Activated CD4-positive, alpha-beta memory T cell treated with anti-CD3 and anti-CD28 coated beads for 36 hours (primary cell): ENCODE measurements at regions not wholly inside any gene's neighbourhood (a gene's known extent, or its start where the extent isn't known, plus 50 kb on each side); places are given as distances from the start of the nearest gene placed in this dataset.
"Not testable (repeated sequence)": the region's sequence is repeated elsewhere in the genome, so short reads cannot be mapped to it uniquely, and the experiment has no call there.

Experiments
- CTCF ChIA-PET: fragments of 350-600 bp; sonication (Branson Sonifier 250); formaldehyde crosslinking; loops from one replicate; lab custom pipeline; 2021; ENCODE audit warnings: antibody characterized with exemption, inconsistent platforms; lab: Charles Lee
- POLR2A ChIA-PET: fragments of 350-600 bp; sonication (Branson Sonifier 250); formaldehyde crosslinking; loops from one replicate; lab custom pipeline; 2021; ENCODE audit warnings: antibody characterized with exemption; lab: Charles Lee
- DNase-seq: peaks from one replicate; pipeline ENCODE4 v3.0.0-alpha.2; 2020
- H3K27ac Mint-ChIP-seq: one replicate; pipeline ENCODE4 v1.8.0; 2021; ENCODE audit warnings: mixed read lengths
- H3K27me3 Mint-ChIP-seq: one replicate; pipeline ENCODE4 v1.8.0; 2021; ENCODE audit warnings: mixed read lengths
- H3K36me3 Mint-ChIP-seq: one replicate; pipeline ENCODE4 v1.8.0; 2021; ENCODE audit warnings: mixed read lengths
- H3K4me1 Mint-ChIP-seq: one replicate; pipeline ENCODE4 v1.8.0; 2021; ENCODE audit warnings: low read depth, mixed read lengths
- H3K4me3 Mint-ChIP-seq: one replicate; pipeline ENCODE4 v1.8.0; 2021; ENCODE audit warnings: mild to moderate bottlenecking, mixed read lengths
- H3K9me3 Mint-ChIP-seq: one replicate; pipeline ENCODE4 v1.8.0; 2021; ENCODE audit warnings: mixed read lengths
- intact Hi-C: fragments of 100-400 bp; cut with micrococcal nuclease; formaldehyde crosslinking; loops from one replicate; pipeline ENCODE4 v1.15.1; 2023

DNA sequence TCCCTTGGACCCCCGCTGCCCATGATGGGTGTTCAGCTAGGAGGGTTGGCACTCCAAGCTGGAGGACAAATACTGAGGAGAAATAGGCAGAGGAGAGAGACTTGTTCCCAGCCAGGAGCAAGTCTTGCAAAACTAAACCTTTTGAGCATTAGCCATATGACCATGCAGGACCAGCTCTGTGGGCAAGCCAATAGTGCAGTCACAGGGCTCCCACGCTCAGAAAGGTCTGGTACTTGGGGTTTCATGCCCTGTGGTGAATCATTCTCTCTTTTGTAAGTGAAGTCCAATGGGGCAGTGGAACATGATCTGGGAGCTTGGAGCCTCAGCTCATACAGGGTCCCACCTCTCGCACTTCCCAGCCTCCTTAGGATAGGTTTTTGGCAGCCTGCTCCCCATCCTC lies 300.9 kb downstream of the BCOR start:
- Mint-ChIP-seq H3K9me3 (no peaks in the 10 kb centered on the region), H3K4me1 (no peaks in the 10 kb centered on the region), H3K4me3 (no peak overlapping the region), H3K27ac (no peak overlapping the region), H3K36me3 (no peaks in the 10 kb centered on the region), H3K27me3 (no peaks in the 10 kb centered on the region)
- no peak for DNase-seq
- POLR2A ChIA-PET, result no interaction called here
- CTCF ChIA-PET, result interaction anchor here (0.6 kb wide), 1 partner anchor 383 kb away, joined by 3 read pairs; no protein-coding TSS in a partner anchor
- intact Hi-C loops, result no loop called here

DNA sequence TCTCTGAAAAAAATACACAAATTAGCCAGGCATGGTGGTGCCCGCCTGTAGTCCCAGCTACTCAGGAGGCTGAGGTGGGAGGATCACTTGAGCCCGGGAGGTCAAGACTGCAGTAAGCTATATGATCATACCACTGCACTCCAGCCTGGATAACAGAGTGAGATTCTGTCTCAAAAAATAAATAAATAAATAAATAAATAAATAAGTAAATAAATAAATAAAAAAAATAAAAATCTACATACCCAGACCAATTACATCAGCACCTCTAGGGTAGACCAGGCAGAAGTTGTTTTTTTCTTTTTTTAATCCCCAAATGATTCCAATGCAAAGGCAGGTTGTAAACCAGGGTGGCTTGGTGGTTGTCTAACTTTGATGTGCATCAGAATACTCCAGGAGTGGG lies 299.3 kb downstream of the BCOR start:
- H3K4me3 Mint-ChIP-seq, H3K36me3 Mint-ChIP-seq, POLR2A ChIA-PET, H3K9me3 Mint-ChIP-seq, H3K27ac Mint-ChIP-seq, DNase-seq, CTCF ChIA-PET, H3K4me1 Mint-ChIP-seq, H3K27me3 Mint-ChIP-seq, intact Hi-C loops: not testable (repeated sequence)

DNA sequence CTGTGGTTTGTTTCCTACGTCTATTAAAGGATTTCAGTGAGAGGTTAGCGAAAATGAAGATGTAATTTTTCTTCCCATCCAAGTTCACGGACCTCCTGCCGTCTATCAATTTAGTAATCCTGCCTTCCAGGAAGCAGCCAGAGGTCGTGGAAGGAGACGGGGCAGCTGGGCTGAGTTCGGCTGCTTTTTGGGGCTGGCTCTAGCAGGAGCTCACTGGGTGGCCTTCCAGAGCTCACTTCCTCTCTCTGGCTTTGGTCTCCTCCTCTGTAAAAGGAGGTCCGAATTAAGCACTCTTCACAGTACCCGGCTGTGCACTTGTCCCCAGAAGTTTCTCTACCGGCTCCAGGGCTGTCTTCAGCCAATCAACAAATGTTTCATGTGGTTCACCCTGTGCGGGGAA lies 295.4 kb downstream of the BCOR start:
- CTCF ChIA-PET, result no interaction called here
- POLR2A ChIA-PET, result no interaction called here
- intact Hi-C loops, result no loop called here
- no peak for DNase-seq
- Mint-ChIP-seq H3K4me3 (no peak overlapping the region), H3K27me3 (no peaks in the 10 kb centered on the region), H3K4me1 (peaks cover 4% of the 10 kb centered on the region), H3K9me3 (no peaks in the 10 kb centered on the region), H3K27ac (no peak overlapping the region), H3K36me3 (no peaks in the 10 kb centered on the region)

DNA sequence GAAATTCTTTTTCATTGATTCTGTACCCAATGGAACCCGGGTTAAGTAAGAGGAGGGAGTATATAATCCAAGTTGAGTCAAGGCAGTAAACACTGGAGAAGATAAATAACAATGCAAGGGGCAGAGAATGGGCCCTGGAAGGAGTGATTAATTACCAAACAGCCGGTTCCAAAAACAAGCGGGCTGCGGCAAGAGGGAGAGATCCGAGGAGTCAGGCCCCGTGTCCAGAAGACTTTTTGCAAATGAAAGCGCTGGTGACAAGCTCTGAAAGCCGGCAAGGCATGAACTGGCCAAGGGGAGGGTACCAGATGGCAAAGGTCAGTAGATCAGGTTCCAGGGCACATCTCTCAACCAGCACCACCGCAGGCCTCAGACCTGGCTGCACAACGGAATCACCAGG lies 294.9 kb downstream of the BCOR start:
- POLR2A ChIA-PET, result no interaction called here
- intact Hi-C loops, result no loop called here
- H3K9me3 Mint-ChIP-seq, result no peaks in the 10 kb centered on the region
- no peak overlapping the region for H3K4me3 Mint-ChIP-seq
- no peak for DNase-seq
- H3K27me3 Mint-ChIP-seq, result no peaks in the 10 kb centered on the region
- no peak overlapping the region for H3K27ac Mint-ChIP-seq
- CTCF ChIA-PET, result no interaction called here
- no peaks in the 10 kb centered on the region for H3K36me3 Mint-ChIP-seq
- peaks cover 4% of the 10 kb centered on the region for H3K4me1 Mint-ChIP-seq

- Mint-ChIP-seq H3K27ac (peak overlapping the region; percentile 55), H3K4me3 (no peak overlapping the region), H3K27me3 (no peaks in the 10 kb centered on the region), H3K36me3 (no peaks in the 10 kb centered on the region), H3K4me1 (peaks cover 4% of the 10 kb centered on the region), H3K9me3 (no peaks in the 10 kb centered on the region)
- peak; percentile 15 for DNase-seq
- POLR2A ChIA-PET, result no interaction called here
- intact Hi-C loops, result no loop called here
- CTCF ChIA-PET, result no interaction called here
Measured at GRCh38 chrX:39805022-39805421, 292.7 kb downstream of the BCOR start.

DNA sequence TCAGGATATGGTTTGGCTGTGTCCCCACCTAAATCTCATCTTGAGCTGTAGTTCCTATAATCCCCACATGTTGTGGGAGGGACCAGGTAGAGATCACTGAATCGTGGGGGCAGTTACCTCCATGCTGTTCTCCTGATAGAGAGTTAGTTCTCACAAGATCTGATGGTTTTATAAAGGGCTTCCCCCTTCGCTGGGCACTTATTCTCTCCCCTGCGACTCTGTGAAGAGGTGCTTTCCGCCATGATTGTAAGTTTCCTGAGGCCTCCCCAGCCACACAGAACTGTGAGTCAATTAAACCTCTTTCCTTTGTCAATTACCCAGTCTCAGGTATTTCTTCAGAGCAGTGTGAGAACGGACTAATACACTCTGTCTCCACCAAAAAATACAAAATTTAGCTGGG lies 291.9 kb downstream of the BCOR start:
- ChIA-PET POLR2A (interaction anchor here (0.9 kb wide), 1 partner anchor 37 kb away, joined by 3 read pairs; no protein-coding TSS in a partner anchor), CTCF (no interaction called here)
- Mint-ChIP-seq H3K9me3 (no peaks in the 10 kb centered on the region), H3K27me3 (no peaks in the 10 kb centered on the region), H3K27ac (no peak overlapping the region), H3K4me3 (no peak overlapping the region), H3K4me1 (peaks cover 4% of the 10 kb centered on the region), H3K36me3 (no peaks in the 10 kb centered on the region)
- no peak for DNase-seq
- intact Hi-C loops, result no loop called here

- no peaks in the 10 kb centered on the region for H3K27me3 Mint-ChIP-seq
- peaks cover 4% of the 10 kb centered on the region for H3K4me1 Mint-ChIP-seq
- no peaks in the 10 kb centered on the region for H3K36me3 Mint-ChIP-seq
- ChIA-PET POLR2A (no interaction called here), CTCF (no interaction called here)
- H3K9me3 Mint-ChIP-seq, result no peaks in the 10 kb centered on the region
- intact Hi-C loops, result no loop called here
- DNase-seq, result no peak
- no peak overlapping the region for H3K27ac Mint-ChIP-seq
- H3K4me3 Mint-ChIP-seq, result no peak overlapping the region
Measured at GRCh38 chrX:39808471-39808917, 289.3 kb downstream of the BCOR start.

DNA sequence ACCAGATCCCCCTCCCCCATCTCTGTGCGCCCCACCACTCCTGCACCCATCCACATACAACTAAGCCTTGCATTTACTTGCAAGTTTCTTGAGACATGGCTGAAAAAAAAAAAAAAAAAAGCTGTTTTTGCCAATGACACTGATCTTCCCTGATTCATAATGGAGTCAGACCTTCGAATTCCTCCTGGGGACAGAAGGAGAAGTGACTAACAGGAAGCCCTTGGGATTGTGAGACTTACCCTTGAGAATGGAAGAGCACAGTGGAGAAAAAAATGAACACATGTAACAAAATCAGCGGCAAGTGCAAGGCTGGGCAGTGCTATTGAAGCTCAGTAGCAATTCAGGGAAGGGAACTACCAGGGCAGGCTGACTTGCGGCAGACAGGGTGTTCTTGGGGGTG lies 288.4 kb downstream of the BCOR start:
- ChIA-PET CTCF (no interaction called here), POLR2A (no interaction called here)
- Mint-ChIP-seq H3K27me3 (no peaks in the 10 kb centered on the region), H3K36me3 (no peaks in the 10 kb centered on the region), H3K4me3 (no peak overlapping the region), H3K4me1 (peaks cover 6% of the 10 kb centered on the region), H3K9me3 (no peaks in the 10 kb centered on the region), H3K27ac (no peak overlapping the region)
- intact Hi-C loops, result no loop called here
- no peak for DNase-seq

DNA sequence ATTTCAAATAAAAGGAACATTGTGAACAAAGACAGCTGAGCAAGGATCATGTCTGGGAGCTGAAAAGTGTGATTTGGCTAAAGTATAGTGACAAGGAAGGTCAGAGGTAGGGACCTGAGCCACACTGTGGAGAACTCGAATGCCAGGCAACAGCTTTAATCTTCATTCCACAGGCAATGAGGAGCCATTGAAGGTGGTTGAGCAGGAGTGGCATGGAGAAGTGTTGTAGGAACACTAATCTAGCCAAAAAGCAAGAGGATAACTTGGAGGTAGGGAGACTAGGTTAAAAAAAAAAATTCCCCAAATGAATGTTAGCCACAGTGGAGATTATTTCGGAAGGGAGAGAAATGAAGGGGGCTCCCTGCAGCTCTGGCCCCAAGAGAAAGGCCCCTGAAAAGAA lies 286.9 kb downstream of the BCOR start:
- ChIA-PET CTCF (interaction anchor here (0.6 to 1.3 kb wide), 2 partner anchors 80 to 285 kb away, joined by 3 to 4 read pairs; no protein-coding TSS in a partner anchor), POLR2A (no interaction called here)
- Mint-ChIP-seq H3K9me3 (no peaks in the 10 kb centered on the region), H3K4me1 (peaks cover 11% of the 10 kb centered on the region), H3K27me3 (no peaks in the 10 kb centered on the region), H3K36me3 (no peaks in the 10 kb centered on the region), H3K27ac (no peak overlapping the region), H3K4me3 (no peak overlapping the region)
- no peak for DNase-seq
- intact Hi-C loops, result loop anchor here (5.0 to 10.0 kb wide), 2 partner anchors 284 to 656 kb away; partner anchors contain the start of gene BCOR

DNA sequence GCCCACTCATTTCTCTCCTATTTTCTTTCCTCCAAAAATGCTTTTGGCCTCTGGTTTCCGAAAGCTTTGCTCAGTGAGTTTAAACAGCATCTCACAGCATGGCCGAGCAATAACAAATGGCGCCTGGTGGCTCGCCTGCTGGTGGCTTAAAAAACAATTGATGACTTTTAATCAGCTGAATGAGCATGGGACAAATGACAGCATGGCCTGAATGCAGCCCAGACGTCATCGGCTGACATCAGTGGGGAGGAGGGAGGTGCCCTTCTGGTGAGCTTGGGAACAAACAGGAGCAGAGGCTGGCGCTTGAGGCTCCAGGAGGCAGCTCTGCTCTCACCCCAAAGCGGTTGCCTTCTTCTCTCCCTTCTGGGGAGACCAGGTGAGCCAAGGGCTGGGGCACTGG lies 286.4 kb downstream of the BCOR start:
- Mint-ChIP-seq H3K4me3 (no peak overlapping the region), H3K9me3 (no peaks in the 10 kb centered on the region), H3K36me3 (no peaks in the 10 kb centered on the region), H3K4me1 (peaks cover 16% of the 10 kb centered on the region), H3K27me3 (no peaks in the 10 kb centered on the region), H3K27ac (no peak overlapping the region)
- no peak for DNase-seq
- POLR2A ChIA-PET, result no interaction called here
- CTCF ChIA-PET, result interaction anchor here (1.3 kb wide), 1 partner anchor 80 kb away, joined by 4 read pairs; no protein-coding TSS in a partner anchor
- intact Hi-C loops, result loop anchor here (5.0 to 10.0 kb wide), 2 partner anchors 283 to 656 kb away; partner anchors contain the start of gene BCOR

DNA sequence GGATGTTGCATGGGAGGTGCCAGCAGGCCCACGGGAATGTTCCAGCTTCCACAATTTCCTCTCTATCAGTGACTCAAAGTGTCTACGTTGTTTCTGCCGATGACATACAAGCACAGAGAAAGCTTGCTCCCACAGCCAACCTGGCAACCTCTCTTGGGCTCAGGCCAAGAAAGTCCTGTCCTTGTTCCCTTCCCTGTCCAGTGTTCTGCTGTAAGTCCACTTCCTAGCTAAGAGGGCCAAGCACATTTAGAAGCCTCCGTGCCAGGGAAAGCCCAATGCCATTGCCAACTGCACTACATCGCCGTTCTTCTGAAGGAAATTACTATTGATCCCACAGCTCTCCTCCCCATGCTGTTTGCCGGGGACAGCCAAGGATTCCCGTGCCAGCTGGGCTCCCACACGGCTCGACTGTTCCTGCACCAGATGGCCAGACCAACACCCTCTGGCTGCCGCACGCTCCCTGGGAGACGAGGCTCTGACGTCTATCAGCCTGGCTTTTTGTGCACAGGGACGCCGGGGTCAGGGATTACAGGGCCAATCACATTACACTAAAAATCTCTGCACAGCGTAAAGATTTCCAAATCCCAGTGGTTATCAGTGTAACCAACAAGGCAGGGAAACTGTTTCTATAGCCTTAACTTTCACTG lies 284.0 kb downstream of the BCOR start:
- intact Hi-C loops, result loop anchor here (2.0 to 10.0 kb wide), 5 partner anchors 41 to 654 kb away; partner anchors contain the start of gene BCOR
- H3K36me3 Mint-ChIP-seq, result no peaks in the 10 kb centered on the region
- H3K9me3 Mint-ChIP-seq, result no peaks in the 10 kb centered on the region
- H3K4me1 Mint-ChIP-seq, result peaks cover 31% of the 10 kb centered on the region
- H3K27ac Mint-ChIP-seq, result no peak overlapping the region
- ChIA-PET CTCF (interaction anchor here (0.8 to 1.7 kb wide), 5 partner anchors 10 to 655 kb away, joined by 3 to 7 read pairs (median 3); no protein-coding TSS in a partner anchor), POLR2A (no interaction called here)
- DNase-seq, result no peak
- no peaks in the 10 kb centered on the region for H3K27me3 Mint-ChIP-seq
- no peak overlapping the region for H3K4me3 Mint-ChIP-seq

DNA sequence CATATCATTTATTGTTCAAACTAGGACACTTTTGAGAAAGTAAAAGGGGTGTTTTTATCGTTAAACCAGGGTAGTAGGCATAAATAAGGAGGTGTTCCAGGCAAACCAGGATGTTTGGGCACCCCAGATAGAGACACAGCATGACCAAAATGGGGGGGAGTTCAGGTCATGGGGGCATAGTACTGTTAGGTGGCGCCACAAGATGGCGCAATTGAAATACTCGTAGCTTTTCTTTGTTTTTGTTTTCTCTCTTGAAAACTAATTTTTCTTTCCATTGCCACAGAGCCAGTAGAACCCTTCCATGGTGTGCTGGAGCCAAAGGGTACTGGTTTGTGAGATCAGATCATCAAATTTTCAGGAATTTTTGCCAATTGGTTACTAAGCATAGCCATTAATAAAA lies 283.4 kb downstream of the BCOR start:
- no peaks in the 10 kb centered on the region for H3K27me3 Mint-ChIP-seq
- ChIA-PET CTCF (interaction anchor here (0.8 to 1.7 kb wide), 5 partner anchors 9 to 655 kb away, joined by 3 to 7 read pairs (median 3); no protein-coding TSS in a partner anchor), POLR2A (no interaction called here)
- peak; percentile 52 for DNase-seq
- intact Hi-C loops, result loop anchor here (2.0 to 10.0 kb wide), 5 partner anchors 42 to 653 kb away; partner anchors contain the start of gene BCOR
- H3K36me3 Mint-ChIP-seq, result no peaks in the 10 kb centered on the region
- no peaks in the 10 kb centered on the region for H3K9me3 Mint-ChIP-seq
- H3K4me3 Mint-ChIP-seq, result no peak overlapping the region
- no peak overlapping the region for H3K27ac Mint-ChIP-seq
- peaks cover 31% of the 10 kb centered on the region for H3K4me1 Mint-ChIP-seq
